Myocyte (in vitro differentiated cells): ENCODE measurements at regions not wholly inside any gene's neighbourhood (a gene's known extent, or its start where the extent isn't known, plus 50 kb on each side); places are given as distances from the start of the nearest gene placed in this dataset.

Source experiments
- DNase-seq: peaks from one replicate; pipeline ENCODE4 v3.0.0-alpha.2; 2012; ENCODE audit warnings: low read depth

DNA sequence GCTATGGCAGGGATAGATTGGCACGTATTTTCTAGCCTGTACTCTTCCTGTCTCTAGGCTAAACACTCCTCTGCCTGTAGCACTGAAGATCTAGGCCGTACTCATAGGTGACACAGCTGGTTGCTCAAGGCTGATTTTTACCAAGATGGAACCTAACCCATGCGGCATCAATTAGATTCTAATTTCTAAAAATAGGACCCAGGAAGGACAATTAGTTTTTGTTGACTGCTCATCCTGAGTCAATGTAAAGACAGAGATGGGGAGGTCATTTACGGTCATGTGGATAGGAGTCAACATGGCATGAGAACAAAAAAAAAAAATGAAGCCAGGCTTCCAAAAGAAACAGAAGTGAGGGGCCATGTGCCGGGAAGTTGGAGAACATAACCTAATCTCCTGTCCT lies 360.7 kb upstream of the ETAA1 start:
- DNase-seq: no peak

DNA sequence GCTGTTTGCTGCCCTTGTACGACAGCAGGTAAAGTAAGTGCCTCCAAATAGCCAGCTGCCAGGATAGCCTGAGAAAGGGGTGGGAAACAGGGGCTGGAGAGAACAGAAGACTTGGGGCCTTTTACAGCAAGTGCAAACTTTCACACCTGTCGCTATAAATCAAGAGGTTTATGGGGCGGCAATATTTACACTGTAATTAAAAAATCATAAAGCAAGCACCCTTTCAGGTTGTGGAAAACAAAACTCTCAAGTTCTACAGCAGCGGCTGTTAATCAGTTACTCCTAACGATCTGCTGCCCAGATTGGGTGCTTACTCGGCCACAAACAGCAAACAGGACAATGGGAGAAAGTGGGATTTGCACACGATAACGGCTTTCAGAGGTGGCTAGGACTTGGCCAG lies 359.5 kb upstream of the ETAA1 start:
- no peak for DNase-seq

DNA sequence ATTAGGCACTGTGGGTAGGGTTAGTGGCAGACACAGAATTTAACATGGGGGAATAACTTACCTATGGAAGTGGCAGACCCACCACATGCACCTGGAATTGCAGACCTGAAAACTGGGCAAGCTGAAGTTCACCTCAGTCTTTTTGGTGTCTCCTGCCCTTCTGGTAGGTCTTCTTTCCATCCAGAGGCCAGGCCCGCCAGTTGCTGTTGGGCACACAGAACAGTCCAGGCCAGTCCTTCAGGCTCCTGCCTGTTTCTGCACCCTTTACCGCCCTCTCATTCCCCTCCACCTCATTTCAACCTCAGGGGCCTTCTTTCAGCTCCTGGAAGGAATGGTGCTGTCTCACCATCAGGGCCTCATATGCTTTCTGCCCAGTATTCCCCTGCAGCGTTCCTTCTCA lies 358.9 kb upstream of the ETAA1 start:
- no peak for DNase-seq

DNA sequence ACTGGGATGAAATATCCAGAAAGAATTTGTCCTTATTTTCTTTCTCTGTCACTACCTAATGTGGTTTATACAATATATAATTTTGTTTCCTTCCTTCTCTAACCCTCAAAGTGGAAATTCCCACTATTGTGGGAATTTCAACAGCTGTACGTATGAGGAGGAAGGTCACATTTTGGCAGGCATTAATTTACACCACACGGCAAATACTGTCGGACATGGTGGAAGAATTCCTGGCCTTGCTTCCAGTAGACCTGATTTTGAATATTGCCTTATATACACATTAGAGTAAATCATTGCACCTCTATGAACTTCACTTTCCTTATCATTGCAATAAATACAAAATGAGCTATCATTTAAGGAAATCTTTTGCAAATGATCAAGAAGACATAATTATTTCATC lies 358.1 kb upstream of the ETAA1 start:
- no peak for DNase-seq

DNA sequence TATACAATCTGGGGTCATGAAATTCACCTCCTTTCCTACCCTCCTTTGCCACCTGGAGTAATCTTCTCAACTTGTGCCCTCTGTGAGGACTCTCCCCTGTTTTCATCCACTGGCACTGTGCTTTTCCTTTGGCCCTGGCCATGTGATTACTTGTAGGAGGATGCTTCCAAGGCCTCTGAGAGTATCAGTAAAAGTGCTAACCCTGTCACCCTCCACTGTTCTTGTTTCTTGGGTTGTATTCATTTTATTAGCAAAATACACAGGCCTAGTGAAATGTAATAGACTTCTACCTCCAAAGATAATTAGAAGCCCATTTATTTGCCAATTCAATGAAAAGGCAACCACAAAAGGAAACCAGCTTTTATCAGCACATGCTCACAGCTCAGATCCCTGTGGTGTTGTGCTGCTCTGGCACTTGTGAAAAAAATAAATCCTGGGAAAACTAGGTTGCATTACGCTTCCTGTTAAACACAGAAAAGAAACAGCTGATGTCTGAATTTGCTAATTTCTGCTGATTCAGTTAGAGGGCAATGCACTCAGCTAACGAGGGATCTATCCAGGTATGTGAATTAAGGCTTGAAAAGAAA lies 357.5 kb upstream of the ETAA1 start:
- no peak for DNase-seq

DNA sequence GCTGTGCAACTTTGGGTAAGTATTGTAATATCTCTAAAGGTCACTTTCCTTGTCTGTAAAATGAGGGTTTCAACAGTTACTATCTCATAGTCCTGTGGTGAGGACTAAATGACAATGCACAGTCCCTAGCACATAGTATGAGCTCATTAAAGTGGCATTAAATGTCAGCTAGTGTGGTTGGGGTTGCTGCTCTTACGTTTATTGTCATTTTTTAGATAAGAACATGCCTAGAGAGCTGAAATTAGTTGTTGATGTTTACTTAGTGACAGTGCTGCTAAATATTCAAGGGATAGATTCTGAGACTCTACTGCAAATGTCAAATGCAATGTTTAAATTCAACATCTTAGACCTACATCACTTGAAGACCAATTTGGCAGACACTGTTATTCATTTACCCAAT lies 356.1 kb upstream of the ETAA1 start:
- DNase-seq: no peak

DNA sequence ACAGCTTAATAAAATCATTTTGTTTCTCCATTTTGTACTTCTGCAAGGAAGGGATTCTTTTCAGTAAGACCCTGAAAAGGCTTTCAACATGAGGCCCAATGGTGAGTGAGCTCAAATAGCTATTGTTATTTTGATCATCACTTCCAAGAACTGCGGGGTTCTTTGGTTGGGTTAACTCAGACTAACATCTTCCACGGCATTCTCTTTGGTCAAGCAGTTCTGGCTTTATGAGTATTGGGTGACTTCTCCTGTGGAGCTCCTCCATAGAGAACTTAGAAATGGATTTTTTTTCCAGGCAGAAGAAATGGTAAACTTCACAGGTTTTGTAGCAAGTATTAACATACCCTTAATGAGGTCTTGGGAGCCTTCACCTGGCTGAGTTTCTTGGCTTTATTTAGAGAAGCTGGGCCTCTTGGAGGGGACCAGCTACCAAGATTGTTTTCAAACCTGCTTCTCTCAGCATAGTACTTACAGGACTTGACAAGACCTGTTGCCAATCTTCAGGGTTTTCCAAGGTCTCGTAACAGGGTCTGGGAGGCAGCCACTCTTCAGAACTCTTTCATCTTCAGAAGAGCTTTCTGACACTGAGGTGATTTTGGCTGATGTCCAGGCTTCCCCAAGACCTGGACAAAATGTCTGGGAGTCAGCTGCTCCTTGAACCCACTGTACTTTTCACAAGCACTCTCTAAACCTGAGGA lies 353.2 kb upstream of the ETAA1 start:
- DNase-seq: no peak

DNA sequence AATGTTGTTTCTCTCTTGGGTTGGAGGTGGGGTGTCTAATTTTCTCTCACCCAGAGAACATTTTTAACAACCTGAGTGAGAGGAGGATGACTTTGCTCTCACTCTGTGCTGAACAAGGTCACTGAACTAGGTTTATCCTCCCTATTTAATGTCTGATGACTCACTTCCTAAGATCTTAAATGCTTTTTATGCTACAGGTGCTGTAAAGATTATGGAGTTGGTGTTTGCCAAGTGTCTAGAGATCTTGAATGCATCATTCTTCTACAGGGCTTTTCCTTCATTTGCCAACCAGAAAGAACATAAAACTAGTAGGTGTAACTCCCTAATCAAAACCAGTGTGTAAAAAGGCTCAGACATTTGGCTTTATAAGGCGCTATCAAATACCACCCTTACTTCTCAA lies 350.5 kb upstream of the ETAA1 start:
- DNase-seq: no peak

DNA sequence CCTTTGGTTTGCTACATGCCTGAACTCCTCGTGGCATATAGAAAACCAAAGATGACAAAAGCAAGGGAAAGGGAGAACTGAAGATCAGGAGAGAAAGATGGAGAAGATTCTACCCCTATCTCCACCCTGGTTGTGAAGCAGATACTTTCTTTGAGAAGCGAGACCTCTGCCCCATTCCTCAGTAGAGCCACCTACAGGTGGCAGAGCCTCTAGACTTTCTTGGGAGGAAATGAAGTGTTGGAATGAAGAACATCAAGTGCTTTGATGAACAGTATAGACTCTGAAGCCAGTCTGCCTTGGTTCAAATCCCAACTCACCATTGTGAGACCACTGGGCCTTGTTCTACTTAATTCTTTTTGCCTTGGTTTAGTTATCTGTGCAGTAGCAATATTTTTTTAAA lies 348.8 kb upstream of the ETAA1 start:
- no peak for DNase-seq

DNA sequence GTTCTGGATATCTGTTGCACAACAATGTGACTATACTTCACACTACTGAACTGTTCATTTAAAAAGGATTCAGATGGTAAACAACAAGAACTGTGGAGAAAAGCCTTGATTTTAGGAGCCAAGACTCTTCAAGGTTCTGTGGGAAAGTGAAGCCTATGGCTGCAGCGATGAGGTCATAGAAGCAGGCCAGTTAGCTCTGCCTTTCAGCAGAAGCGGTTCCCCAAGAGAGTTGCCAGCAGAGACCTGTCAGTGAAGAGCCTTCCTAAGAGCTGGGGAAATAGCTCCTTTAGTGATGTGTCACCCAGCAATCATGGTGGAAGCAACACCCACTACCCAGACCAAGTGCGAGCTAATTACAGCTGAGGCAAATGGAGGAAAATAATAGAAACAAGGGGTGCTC lies 346.5 kb upstream of the ETAA1 start:
- no peak for DNase-seq

DNA sequence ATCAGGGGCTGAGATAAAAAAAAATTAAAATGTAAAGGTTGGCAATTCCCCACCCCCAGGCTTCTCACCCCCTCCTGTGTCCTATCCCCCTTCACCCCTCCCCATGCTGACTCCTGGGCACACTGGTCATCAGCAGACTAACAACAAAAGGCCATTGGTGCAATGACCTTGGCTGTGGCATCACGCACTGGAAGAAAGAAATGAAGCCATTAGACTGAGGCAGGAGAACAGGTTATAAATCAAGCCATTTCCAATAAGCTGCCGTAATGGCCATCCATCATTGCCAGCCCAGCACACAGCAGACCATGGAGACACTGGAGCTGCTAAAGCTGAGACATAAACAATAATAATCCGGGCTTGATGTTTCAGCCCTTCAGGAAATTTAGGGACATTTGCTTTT lies 342.4 kb upstream of the ETAA1 start:
- DNase-seq: no peak

DNA sequence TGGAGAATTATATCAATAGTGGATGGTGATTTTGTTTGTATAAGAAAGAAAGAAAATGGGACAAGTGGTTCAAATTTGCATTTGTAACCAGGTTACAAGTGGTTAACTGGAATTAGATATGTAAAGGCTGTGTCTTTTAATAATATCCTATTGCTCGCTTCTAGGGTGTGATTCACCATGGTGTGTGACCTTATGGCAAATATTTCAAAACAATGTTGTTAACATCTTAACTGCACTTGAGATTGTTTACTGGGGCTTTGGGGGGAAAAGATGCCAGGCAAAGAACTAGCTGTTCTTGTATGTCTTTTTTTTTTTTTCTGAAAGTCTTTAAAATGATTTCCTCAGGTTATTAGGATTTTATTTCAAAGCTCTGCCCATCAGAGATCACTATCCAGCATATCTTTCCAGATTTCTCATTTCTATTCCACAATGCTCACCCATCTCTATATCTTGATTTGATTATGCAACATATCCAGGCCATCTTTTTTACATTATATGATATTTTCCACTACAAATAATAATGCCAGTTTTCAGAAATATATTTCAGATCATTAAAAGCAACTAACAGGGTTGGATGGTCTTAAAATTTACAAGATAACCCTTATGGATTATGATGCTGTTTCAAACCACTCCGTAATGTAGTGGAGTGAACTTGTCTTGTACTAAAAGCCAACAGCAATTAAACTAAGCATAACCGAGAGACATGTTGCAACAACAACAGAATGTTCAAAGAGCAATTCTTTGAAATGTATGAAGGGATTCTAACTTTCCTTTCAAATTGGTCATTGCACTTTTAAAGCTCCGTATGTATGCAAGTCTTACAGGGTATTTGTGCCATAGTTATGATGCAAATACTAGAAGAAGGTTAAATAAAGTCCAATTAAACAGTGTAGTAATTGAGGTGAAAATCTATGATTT lies 341.5 kb upstream of the ETAA1 start:
- no peak for DNase-seq

DNA sequence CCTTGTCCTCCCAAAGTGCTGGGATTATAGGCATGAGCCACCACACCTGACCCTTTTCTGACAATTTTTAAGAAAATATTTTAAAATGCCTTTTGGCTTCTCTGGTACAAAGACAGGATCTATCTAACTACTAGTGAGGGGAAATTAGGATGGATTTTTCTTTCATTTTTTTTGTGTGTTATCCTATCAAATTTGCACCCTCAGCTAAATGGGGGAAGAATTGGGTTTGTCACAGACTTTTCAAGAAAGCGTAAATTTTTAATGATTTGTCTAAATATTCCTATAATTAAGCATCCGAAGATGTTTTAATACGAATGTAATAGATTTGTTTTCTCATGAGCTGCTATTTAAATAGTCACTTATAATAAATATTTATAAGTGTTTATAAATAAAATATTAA lies 340.0 kb upstream of the ETAA1 start:
- DNase-seq: no peak

DNA sequence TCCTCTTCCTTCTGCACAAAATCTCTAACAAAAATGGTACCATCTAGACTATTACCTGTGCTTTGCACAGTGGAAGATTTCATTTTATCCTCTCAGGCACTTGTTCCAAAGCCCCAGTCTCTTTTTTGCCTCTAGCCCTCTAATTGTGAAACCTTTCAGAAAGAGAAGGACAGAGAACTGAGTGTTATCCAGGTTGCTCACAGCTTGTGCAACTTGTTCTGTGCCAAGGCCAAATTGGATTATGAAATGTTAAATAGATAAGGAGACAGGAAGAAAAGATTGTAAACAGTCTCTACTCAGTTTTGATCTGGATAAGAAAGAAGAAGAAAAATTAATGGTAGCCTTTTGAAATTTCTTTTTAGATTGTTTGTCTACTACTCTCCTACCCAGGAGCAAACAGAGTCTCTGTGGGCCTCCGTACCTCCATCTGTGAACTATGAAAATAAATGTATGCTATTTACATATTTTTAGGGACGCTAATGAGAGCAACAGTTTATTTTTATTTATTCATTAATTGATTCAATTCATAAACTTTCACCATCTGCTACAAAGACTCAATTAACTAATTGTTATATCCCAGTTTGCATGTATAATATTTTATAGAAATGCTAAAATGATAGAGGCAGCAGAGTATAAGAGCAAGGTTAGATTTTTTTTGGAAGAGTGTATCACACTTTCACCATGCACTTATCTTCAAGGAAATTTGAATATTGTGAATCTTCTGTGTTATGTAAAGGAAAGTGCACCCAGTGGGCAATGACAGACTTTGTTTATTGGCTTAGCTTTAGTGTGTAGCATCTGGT lies 339.0 kb upstream of the ETAA1 start:
- no peak for DNase-seq

DNA sequence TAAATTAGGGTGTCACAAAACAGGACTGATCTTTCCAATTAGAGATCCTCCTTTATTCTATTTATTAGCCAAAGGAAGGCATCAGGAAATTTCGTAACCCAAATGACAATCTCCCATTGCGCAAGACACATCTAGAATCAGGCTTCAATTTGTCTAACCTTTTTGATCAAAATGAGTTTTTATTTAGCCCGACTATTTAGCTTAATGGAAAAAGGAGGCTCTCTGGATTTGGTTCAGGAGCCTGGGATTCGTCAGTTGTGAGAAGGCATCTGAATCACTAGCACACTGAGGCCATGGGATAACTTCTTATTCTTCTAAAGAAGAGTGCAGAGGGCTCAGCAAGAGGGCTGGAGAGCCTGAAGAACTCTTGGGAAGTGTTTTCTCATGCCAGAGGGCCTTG lies 332.1 kb upstream of the ETAA1 start:
- no peak for DNase-seq

DNA sequence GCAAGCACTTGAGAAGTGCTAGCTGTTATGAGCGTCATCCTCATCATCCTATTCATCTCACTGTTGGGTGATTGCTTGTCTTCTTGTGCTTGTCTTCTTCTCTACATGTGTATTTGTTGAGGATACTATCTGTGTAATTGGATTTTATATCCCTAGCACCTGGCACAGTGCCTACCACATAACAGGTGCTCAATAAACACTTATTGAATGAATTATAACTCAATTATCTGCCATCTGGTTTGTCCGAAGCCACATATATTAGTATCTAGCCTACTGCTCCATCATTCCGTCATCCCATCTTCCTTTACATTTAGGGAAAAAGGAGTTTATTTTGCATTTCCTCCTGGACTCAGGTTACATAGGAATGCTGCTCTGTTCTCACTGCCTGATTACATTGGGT lies 330.4 kb upstream of the ETAA1 start:
- no peak for DNase-seq

DNA sequence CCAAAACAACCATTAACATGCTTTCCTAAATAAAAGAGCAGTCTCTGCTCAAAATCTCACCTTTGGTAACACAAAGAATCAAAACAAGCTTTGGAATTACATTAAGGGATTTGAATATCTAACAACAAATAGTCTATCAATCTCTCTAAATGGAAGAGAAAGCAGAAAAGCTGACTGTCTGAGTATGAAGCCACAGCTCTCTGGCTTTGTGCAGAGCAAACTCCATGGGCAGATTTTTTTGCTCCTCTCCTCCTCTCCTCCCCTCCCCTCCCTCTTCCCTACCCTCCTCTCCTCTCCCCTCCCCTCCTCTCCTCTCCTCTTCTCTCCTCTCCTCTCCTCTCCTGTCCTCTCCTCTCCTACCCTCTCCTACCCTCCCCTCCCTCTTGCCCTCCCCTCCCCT lies 329.5 kb upstream of the ETAA1 start:
- DNase-seq: no peak

DNA sequence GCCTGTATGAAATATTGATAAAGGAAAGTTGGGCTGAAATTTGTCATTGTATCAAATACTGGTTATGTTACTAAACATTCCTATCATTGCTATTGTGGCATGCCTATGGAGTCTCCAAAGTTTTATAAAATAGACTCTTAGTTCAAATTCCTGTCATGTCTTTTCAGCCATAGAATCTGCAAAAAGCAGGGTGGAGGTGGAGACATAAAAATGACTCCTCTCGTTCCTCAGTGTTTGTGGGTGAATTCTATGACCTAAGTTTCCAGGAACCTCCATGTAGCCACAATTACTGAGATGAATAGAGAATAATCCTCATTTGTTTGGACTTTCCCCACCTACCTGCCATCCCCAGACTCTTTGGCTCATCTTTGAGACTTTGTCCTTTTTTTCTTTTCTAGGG lies 326.3 kb upstream of the ETAA1 start:
- no peak for DNase-seq

DNA sequence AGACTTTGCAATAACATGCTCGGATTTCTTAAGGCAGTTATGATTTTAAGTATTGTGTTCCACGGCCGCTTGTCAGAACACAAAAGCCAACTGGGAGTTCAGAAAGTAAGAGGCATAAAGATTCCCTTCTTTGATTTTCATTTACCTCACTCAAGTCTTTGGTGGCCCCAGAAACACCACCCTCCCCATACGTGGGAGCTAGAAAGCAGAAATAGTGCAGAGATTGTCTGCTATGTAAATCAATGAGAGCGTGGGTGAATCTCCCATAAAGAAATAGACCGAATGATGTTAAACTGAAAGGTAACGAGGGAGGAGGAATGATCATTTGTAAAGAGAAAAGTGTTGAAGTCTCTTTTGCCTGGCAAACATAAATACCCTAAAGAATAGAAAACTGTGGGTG lies 322.1 kb upstream of the ETAA1 start:
- DNase-seq: no peak

DNA sequence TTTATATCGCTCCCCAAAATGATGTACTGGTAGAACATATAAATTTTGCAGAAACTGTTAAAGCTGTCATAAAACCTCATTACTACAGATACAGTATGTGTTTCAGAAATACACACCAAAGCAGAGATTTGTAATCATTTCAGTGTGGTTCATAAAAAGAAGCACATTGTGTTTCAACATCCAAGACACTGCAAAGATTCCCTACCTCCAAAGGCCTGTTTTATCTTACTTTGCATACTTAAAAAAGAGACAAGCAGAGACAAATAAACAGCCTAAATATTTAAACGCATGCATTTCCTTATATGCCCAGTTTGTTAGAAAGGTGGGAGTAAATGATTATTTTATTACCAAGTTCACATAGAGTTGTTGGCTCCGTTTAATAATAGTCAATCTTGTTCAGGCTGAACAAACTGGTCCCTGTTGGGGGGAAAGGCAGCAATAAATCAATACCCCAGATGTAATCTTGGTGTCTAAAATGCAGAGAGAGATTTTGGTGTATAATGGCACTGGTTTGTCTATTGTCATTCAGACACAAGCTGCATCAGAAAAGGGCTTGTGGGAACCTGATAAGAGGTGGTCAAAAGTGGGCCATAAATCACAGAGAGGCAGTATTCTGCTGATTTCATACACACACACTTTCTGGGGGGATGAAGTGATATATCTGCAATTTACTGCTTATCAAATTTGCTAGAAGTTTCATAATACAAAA lies 321.4 kb upstream of the ETAA1 start:
- DNase-seq: no peak

DNA sequence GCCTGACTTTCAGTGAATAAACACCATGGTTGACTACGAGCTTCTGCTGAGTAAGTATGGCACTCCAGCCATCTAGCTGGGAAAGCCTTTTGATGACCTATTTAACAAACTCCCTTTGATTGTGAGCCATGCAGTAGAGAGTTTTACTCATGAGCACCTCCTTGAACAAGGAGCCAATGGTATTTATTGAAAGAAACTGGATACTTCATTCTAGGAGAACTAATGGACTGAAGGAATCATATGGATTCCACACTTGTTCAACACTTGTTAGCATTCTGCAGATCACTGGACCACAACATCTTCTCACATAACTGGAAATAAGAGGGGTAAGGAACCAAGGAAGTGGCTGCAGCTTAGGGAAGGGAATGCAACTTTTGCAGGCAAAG lies 320.9 kb upstream of the ETAA1 start:
- no peak for DNase-seq
